Activated T-cell treated with anti-CD3 and anti-CD28 coated beads for 48 hours (primary cell): ENCODE measurements at regions not wholly inside any gene's neighbourhood (a gene's known extent, or its start where the extent isn't known, plus 50 kb on each side); places are given as distances from the start of the nearest gene placed in this dataset.
A peak's percentile ranks its signal among the peaks of the same experiment; 100 is the strongest.

Experiments
- DNase-seq: peaks from one replicate; pipeline ENCODE4 v3.0.0-alpha.2; 2020; ENCODE audit warnings: low read depth

DNA sequence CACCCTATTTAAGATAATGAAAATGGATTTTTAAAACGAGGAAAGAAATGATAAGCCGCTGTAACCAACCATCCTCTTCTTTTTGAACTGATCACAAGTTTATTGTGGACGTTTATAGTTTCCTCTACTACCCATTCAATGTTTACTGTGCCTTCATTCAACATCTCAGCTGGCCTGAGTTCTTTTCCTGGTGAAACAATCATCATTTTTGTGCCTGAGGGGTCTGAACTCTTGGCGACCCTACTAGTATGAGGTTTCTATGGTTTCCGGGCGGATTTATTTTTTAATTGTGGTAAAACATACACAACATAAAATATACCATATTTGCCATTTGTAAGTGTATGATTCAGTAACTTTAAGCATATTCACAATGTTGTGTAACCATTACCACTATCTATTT lies 100.7 kb downstream of the SPRY1 start:
- DNase-seq = no peak

DNA sequence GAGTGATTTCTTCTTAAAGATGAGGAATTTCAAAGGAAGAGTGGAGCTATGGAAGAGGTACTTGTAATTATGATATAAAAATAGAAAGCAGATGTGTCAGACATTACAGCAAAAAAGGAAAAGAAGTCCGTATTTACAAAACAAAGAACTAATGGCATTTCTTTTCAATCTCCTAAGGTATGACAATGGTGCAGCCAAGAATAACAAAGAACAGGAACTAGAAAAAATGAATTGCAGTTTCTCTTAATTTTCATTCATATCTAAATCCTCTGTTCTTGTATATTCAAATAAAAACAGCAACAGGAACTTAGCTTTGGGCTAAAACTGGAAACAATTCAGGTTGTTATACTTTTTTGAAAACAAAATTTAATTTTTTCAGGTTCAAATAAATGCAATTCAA lies 105.1 kb downstream of the SPRY1 start:
- DNase-seq = no peak

DNA sequence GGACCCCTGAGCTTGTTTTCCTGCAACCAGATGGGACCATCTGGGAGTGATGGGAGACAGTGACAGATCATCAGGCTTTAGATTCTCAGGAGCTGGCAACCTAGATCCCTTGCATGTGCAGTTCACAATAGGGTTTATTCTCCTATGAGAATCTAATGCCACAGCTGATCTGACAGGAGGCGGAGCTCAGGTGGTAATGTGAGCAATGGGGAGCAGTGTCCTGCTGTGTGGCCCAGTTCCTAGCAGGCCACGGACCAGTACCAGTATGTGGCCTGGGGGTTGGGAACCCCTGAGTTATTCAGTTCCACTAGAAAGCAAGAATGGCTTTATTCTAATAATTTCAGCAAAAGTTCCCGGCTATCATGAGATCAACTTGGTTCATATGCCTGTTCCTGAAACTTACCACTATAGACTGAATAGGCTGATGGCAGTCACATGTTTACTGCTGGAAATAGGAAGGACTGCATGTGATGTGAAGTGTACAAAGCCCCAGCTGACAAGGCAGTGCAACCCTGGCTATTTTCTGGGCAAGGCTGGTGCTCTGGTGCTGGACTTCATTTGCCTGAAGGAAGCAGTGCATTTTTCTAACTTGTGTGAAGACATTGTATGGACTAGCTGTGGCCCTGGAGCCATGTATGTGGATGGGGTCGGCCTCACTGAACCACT lies 107.2 kb downstream of the SPRY1 start:
- DNase-seq = no peak

DNA sequence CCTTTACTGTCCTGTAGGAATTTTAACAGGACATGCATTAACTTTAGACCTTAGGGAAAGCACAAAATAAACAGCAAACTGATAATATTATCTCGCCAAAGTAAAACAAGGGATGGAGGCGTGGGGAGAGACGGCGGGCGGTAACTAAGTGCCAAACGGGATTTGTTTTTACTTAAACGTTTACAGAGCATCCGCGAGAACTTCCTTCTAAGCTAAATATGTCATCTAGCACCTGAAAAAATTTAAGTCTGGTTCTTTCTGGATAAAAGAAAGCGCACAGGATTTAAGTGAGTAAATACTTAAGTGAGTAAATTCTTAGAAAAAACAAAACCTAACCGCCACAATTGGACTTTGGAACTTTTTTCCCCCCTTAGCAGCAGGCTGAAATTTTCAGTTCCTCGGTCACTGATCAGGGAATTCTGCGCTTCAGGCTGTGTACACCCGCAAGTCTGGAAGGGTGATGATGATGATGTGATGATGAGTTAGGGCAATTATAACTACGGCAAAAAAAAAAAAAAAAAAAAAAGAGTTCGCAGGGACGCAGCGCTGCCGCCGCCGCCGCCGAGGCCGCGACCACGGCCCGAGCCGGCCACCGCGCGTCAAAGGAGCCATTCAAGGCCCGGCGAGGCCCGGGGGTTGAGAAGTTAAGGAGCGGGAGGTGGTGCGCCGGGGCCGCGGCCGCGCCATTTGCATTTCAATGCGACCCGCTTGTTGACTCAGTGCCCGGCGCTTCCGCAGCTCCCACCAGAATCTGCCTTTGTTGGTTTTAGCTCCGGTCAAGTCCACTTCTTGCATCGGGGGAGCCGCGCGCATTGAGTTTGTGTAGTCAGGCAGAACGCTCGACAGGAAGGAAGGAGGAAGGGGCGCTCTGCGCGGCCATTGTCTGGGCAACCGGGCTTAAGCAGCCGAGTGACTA lies 108.8 kb downstream of the SPRY1 start:
- DNase-seq = peak; percentile 8

DNA sequence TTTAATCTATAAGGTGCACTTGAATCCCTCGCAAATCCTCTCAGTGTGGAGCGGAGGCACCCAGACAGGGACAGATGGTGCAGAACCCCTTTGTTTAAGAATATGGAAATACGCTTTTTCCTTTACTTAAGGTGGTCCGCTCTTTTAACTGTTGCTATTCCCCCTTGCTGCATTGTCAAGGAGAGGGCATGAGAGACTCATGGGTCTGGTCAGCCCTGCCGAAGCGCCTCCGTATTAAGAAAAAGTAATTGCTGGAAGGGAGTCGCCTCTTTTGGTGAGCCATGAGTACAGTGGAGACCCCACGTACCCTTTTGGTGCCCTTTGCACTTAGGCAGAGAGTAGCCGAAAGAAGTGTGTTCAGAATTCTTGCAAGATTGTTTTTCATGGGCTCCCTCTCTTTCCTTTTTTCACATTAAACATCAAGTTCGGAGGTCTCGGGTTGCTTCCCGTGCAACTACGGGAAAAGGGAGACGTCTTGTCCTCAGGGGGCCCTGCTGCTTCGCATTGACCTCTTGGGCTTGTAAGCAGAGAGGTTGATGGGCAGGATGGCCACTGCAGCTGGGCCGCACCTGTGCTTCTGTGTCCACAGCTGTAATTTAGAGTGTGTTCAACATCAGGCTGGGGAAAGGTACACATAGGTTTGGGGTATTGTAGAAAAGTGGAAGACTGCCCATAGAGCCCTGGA lies 109.6 kb downstream of the SPRY1 start:
- no peak for DNase-seq

DNA sequence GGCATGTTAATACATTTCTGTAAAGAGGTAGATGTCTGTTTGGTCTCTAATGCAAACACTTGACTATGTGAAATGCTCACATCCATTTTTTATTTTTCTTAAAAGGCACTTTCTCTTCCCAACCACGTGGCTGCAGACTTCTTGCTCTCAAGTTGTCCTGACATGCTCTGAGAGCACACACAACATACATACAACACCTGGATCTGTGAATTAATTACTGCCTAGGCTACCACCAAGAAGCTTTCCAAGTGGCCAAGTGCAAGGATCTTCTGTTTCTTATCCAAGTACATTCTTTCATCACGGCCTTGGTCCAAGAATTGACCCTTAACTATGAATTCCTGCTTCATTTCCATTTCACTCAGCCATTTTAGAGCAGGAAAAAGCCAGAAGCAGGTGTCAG lies 110.8 kb downstream of the SPRY1 start:
- no peak for DNase-seq

DNA sequence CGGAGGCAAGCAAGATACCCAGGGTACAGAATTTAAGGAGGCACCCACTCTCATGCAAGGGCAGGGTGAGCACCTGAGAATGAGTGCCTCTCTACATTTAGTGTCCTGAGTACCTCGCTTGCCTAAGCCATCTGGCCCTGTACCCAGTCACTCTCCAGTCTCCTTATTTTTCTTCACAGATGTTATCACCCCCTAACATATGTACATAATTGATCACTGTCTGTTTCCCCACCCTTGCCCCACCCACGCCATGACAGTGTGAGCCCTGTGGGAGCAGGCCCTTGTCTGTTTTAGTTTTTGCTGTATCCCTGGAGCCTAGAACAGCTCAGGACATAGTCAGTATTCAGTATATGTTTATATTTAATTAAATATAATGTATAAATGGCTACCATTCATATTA lies 113.6 kb downstream of the SPRY1 start:
- DNase-seq = no peak

DNA sequence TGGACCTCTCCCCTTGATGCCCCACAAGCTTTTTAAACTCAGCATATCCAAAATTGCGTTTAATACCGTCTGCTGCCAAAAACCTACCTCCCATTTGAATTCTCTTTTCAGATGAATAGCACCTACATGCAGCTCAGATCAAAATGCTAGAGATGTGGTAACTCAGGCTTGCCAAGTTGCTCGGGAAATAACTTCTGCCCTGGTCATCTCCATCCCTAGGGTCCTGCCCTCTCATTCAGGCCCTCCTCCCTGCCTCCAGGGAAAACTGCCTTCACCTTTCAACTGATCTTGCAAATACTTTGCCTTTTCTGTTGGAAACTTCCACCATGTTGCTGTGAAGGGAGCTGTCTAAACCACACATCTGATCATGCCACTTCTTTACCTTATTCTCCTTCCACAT lies 114.1 kb downstream of the SPRY1 start:
- DNase-seq = no peak

DNA sequence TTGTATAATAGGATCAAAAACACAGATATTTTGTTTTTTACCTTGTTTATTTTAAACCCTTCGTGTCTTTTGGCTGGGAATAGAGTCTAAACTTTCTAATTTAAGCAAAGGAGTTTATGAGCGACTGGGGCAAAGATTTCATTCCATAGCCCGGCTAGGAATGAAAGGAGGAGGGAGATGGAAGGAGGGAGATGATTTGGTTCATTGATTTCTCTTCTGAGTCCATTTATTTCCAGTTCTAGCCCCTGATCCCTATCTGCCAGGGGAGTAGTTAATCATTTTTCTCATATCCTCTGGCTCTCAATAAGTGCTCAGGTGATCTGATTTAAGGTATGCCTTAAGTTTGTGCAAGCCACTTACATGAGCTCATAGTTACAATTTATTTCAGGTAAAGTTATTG lies 120.0 kb downstream of the SPRY1 start:
- DNase-seq = no peak

DNA sequence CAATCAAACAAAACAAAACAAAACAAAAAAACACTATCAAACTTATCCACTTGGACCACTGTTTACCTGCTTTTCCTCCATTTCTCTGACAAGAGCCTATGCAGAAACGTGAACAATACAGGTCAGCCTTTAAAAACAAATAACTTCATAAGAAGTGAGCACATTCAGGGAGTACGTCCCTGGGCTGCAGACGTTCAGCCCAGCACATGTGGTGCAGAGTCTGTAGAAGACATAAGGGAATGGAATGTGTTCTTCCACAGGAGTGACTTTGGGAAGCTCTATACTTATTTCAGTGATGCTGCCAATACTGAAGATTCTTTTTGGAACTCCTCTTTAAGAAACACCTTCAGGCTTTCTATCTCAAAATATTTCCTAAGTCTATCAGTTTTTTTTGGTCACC lies 120.6 kb downstream of the SPRY1 start:
- DNase-seq = no peak

DNA sequence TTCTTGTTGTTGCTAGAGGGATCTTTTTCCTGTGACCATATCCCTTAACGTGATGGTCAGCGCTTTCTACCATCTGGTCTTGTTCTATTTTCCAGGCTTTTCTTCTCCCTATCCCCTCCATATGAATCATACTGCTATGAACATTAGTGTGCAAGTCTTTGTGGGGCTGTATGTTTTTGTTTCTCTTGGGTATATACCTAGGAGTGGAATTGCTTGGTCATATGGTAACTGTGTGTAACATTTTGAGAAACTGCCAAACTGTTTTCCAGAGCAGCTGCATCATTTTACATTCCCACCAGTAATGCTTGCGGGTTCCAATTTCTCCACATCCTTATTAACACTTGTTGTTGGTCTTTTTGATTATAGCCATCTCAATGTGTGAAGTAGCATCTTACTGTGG lies 121.4 kb downstream of the SPRY1 start:
- no peak for DNase-seq

DNA sequence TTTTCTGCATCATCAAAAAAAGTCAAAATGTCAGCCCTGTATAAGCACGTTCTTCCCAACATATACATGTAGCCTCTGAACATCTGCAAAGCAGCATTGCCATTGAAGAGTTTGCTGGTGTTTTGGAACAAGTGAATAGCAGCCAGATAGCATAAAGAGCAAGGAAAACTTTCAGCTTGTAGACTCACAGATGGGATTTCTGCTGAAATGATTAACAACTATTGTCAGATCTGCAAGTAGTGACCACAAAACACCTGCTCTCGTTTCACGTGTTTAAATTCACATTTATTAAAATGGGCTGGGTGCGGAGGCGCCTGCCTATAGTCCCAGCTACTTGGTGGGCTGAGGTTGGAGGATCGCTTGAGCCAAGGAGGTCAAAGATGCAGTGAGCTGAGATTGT lies 123.7 kb downstream of the SPRY1 start:
- DNase-seq = no peak

DNA sequence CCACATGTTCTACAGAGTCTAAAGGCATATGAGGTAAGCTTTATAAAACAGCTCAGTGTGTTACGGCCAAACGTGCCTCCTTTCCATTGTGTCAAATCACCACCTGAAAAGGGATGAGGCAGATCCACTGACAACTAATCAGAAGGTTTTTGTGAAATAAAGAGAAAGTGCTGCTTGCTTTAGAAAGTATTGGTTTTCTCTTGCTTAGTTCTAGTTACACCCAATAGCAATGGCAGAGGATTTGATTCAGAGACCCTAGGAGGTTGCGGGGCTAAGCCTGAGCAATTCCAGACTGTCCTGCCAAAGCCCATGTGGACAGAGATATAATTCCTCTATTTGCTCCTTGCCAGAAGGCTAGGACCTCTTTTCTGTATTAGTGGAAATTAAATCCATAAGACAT lies 125.5 kb downstream of the SPRY1 start:
- DNase-seq = no peak

DNA sequence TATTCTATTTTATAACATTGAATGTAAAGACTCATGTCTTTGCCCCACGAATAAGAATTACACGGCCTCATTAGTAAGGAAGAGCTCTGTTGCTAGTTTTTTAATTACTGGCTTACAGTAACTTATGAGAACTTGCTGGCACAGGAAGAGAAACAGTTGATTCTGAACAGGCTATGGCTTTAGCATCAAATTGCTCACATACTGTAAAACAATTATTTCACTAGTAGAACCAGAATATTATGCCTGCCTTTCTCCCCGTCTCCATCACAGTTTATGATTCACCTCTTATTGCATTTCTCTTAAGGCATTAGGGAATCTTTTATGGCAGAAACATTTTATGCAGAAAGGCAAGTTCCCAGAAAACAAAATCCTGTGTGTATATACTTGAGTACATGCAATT lies 126.1 kb downstream of the SPRY1 start:
- DNase-seq = no peak

DNA sequence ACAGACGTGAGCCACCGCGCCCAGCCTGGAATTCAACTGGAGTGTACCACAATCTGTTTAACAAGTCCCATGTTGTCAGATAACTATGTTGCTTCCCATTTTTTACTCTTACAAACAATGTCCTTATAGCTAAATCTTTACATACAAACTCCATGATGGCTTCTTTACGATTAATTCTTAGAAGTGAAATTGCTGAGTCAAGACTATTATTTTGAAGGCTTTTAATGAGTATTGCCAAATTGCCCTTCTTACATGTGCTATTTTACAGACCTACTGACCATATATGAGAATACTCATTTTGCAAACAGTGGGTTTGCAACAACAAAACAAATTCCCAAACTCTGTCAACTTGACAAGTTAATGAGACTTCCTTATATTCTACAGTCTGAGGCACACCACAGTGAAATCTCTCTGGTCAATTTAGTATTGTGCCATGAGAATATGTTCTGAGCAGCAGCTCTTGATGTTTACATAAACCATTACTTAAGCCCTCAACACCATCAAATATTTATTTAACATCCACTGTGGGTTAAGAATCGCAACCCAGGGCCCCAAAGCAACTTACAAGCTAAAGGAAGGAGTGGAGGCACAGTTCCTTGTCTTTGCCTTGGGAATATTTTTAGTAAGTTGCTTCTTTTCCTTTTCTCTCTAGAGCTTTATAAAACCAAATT lies 128.5 kb downstream of the SPRY1 start:
- DNase-seq = no peak

DNA sequence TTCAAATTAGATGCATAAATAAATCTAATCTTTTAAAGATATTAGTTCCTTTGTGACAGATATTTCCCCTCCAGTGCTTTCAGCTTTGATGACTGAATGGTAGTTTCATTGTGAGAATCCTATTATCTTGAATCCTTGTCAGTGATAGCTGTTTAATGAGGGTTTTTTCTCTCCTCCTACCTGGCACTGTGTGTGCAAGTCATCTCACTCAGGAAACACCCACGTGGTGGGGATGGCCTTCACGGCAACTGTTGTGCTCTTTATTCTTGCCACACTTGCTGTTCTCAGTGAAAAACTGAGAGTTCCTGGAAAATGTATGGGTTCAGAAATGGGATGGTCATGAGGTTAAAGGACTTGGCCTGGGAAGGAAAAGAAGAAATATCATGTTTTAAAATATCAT lies 129.9 kb downstream of the SPRY1 start:
- no peak for DNase-seq

DNA sequence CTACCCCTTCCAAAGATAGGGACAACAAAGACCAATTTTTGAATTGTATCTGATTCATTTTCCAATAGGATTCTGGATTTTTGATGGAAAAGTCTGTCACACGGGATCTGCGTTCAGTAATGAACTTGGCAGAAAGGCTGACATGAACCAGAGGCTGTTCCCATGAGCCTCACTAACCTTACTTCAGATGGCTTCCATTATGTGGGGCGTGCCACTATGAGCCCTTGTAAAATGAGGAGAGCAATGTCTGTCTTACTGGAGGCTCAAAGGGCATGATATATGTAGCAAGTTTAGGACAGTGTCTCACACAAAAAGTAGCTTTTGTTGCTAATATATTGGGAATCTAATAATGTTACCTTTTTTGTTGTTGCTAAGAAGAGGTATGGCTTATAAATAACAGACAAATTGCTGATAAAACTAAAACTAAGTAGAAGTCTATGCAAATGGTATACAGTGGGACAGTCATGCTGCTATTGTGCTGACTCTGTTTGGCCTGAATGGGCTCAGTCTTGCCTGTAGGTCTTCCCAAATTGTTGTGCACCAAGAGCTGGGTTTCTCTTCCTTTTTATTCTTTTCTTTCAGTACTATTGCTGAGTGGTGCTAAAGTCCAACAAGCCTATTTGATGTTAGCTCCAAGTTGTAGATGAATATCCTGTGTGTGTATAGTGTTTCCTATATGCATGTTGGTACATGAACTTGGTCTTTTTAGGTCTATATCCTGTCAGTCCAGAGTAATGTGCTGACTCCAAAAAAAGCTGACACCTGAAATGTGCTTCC lies 132.1 kb downstream of the SPRY1 start:
- no peak for DNase-seq

DNA sequence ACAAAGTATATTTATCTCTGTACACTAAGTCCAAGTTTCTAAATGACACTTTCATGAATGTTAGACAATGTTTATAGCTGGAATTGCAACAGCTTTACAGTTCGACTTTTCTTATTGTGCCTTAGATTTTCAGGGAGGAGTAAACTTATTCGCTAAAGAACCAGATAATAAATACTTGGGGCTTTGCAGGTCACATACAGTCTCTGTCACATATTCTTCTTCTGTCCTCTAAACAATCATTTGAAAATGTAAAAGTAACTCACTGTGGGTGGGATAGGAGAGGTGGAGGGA lies 132.6 kb downstream of the SPRY1 start:
- no peak for DNase-seq

DNA sequence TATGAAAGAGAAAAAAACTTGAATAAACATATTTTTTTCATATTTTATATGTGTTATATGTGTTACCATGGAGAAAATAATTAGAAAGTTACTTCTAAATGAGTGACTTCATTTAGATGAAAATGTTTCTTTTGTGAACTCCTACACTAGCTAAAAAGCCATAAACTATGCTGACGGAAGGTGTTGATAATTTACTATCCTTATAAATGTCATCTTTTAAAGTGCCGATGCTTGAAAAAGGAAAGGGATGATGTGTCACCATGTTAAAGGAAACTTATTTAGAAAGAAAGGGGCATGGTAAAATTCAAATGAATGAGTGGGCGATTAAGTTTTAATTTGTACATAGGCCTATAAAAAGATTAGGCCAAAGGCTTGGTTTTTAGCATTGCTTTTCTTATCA lies 133.8 kb downstream of the SPRY1 start:
- DNase-seq = no peak

DNA sequence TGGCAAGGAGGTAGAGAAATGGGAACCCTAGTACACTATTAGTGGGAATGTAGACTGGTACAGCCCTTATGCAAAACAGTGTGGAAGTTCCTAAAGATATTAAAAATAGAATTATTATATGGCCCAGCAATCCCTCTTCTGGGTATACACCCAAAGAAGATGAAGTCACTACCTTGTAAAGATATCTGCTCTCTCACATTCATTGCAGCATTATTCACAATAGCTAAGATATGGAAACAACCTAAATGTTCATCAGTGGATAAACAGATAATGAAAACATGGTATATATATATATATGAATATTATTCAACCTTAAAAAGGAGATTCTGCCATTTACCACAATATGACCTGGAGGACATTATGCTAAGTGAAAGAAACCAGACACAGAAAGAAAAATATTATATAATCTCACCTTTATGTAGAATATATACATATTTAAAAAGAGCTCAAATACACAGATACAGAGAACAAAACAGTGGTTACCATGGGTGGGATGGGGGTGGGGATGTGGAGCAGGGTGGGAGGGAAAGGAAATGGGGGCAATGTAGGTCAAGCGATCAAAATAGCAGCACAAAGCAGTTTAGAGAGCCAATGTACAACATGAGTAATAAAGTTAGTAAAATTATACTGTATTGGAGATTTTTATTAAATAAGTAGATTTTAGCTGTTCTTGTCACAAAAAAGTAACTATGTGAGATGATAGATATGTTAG lies 138.6 kb downstream of the SPRY1 start:
- no peak for DNase-seq

DNA sequence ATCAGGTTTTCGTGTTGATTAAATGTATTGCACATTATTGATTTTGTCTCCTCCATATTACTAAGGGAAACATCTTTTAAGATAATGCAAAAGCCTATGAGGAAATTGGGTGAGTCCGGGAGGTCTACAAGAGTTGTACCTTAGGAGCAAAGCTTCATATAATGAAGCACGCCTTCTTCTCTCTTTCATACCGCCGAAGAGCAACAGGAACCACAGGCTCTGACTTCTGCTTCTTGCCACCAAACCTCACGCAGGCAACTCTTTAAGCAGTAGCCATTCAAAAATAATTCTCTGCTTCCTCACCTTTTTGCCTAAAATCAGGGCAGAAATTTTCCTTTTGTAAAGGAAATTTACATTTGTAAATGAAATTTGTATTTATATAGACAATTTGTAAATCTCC lies 139.6 kb downstream of the SPRY1 start:
- DNase-seq = no peak
